ENCODE measurements at regions not wholly inside any gene's neighbourhood (a gene's known extent, or its start where the extent isn't known, plus 50 kb on each side); places are given as distances from the start of the nearest gene placed in this dataset.
A peak's percentile ranks its signal among the peaks of the same experiment; 100 is the strongest.
"Not testable (repeated sequence)": the region's sequence is repeated elsewhere in the genome, so short reads cannot be mapped to it uniquely, and the experiment has no call there.

DNA sequence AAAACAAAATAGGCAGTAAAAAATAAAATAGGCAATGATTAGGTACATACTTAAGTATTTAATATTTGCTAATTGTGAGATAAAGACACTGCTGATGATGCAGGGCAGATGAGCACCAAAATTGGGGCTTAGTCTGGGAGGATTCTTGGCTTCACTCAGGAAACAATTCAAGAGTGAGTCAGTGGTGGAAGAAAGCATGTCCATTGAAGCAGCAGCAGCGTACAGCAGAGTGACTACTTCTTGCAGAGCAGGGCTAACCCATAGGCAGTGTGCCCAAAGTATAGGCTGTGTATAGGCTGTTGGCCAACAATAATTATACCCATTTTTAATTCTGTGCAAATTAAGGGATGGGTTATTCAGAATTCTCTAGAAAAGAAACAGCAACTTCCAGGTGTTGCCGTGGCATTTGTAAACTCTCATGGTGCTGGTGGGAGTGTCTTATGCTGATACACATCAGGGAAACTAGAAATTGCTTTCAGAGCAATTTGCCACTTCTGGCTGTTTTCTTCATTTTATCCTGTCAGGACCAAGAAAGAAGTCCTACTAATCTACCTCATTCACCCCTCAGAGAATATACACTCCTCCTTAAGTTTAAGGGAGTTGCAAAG, 317.3 kb upstream of the NAALADL2 start:
- DNase-seq: no peak
- Histone ChIP-seq H3K9me3 (no peaks in the 10 kb centered on the region), H3K36me3 (no peaks in the 10 kb centered on the region), H3K4me3 (ENCODE audit: low read depth, low read length) (no peak overlapping the region), H3K4me1 (no peaks in the 10 kb centered on the region), H3K27me3 (no peaks in the 10 kb centered on the region)
- TF ChIP-seq, protein P1, sequence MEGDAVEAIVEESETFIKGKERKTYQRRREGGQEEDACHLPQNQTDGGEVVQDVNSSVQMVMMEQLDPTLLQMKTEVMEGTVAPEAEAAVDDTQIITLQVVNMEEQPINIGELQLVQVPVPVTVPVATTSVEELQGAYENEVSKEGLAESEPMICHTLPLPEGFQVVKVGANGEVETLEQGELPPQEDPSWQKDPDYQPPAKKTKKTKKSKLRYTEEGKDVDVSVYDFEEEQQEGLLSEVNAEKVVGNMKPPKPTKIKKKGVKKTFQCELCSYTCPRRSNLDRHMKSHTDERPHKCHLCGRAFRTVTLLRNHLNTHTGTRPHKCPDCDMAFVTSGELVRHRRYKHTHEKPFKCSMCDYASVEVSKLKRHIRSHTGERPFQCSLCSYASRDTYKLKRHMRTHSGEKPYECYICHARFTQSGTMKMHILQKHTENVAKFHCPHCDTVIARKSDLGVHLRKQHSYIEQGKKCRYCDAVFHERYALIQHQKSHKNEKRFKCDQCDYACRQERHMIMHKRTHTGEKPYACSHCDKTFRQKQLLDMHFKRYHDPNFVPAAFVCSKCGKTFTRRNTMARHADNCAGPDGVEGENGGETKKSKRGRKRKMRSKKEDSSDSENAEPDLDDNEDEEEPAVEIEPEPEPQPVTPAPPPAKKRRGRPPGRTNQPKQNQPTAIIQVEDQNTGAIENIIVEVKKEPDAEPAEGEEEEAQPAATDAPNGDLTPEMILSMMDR (IDR thresholded peaks at IDR 0.05; ENCODE audit: low read depth, low read length): no peak

DNA sequence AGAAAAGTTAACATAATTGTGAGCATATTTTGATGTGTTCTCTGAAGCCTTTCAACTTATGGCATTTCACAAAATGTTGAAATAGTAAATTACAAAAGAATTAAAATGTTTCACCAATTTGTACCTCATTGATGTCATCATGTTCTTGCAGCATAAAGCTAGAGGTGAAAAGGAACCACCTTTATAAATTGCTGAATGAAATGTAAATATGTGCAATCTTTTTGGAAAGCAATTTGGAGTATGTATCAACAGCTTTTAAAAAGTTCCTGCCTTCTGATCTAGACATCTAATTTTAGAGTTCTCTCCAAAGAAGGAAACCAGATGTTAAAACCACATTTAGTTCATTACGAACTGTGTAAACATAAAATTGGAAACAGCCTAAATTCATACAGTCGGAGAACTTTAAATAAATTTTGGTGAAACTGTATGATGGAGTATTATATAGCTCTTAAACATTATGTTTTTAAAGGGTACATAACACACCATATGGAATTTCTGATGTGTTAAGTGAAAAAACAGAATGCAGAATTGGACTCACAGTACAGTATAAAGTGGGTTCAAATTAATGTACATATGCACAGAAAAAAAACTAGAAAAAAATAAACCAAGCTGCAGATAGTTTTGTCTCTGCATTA, 311.2 kb upstream of the NAALADL2 start:
- Histone ChIP-seq H3K4me1 (no peaks in the 10 kb centered on the region), H3K36me3 (no peaks in the 10 kb centered on the region), H3K9me3 (no peaks in the 10 kb centered on the region), H3K27me3 (no peaks in the 10 kb centered on the region), H3K4me3 (ENCODE audit: low read depth, low read length) (no peak overlapping the region)
- DNase-seq: no peak
- TF ChIP-seq, protein P1 (IDR thresholded peaks at IDR 0.05; ENCODE audit: low read depth, low read length): no peak

DNA sequence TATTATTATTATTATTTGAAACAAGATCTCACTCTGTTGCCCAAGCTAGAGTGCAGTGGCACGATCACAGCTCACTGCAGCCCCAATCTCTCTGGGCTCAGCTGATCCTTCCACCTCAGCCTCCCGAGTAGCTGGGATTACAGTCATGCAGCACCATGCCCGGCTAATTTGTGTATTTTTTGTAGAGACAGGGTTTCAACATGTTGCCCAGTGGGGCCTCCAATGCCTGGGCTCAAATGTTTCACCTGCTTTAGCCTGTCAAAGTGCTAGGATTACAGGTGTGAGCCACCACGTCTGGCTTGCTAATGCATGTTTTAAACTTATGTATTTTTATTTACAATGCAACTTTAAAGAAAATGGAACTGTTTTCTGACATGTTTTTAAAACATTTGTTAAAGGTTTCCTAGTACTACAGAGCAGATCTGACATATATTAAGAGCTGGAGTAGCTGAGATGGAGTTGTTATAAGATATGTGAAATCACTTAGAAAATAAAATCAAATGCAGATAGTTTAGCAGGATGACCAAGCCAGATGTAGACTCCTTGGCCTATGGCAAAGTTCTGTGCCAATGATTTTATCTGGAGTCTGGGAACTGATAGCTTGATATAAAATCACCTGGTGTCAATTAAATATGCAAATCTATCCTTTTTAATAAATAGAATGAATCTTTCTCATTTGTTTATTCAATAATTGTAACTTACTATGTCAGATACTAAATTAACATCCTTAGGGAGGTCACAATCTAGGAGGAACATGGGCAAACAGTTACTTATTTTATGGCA, 310.1 kb upstream of the NAALADL2 start:
- H3K27me3 ChIP-seq: no peaks in the 10 kb centered on the region
- DNase-seq: no peak

DNA sequence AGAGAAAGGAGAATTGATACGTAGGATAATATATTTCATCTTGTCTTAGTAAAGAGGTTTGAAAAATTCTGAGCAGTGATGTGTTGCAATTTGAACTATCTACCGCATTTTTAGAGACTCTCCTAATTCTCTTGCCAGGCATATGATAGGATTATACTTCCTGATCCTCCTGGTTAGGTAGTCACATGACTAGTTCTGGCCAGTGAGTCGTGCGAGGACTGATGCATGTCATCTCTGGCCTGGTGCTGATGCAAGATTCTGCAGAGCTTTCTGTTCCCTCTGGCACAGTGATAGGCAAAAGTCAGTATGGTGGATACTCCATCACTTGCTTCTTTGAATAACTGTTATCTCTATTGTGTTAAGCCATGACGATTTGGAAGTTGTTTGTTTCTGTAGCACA, 277.6 kb upstream of the NAALADL2 start:
- TF ChIP-seq, protein P1 (IDR thresholded peaks at IDR 0.05; ENCODE audit: low read depth, low read length): no peak
- H3K9me3 ChIP-seq: no peaks in the 10 kb centered on the region
- no peaks in the 10 kb centered on the region for H3K36me3 ChIP-seq
- peak; percentile 10 for DNase-seq
- H3K4me3 ChIP-seq (ENCODE audit: low read depth, low read length): no peak overlapping the region
- no peaks in the 10 kb centered on the region for H3K4me1 ChIP-seq
- no peaks in the 10 kb centered on the region for H3K27me3 ChIP-seq

More for the DNA sequence above, 310.1 kb upstream of the NAALADL2 start:
- Histone ChIP-seq H3K4me1 (no peaks in the 10 kb centered on the region), H3K36me3 (no peaks in the 10 kb centered on the region), H3K9me3 (no peaks in the 10 kb centered on the region), H3K4me3 (ENCODE audit: low read depth, low read length) (no peak overlapping the region)
- TF ChIP-seq, protein P1 (IDR thresholded peaks at IDR 0.05; ENCODE audit: low read depth, low read length): no peak

DNA sequence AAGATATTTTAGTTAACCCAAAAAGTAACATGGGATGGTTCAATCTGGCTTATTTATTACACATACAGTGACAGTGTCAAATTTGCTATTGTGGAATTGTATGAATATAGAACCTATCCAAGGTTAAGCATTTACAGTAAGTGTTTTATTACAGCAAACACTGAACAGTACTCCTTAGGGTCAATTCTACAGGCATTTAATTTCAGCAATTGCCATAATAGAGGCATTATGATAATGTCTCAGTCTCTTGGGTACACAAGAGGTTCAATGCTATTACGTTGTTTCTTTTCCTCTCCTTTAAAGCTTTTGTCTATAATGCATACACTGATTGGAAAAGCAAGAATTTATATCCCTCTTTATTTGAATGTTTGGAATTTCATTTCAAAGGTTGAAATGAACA, 275.7 kb upstream of the NAALADL2 start:
- H3K4me3 ChIP-seq (ENCODE audit: low read depth, low read length): no peak overlapping the region
- no peak for DNase-seq
- TF ChIP-seq, protein P1 (IDR thresholded peaks at IDR 0.05; ENCODE audit: low read depth, low read length): no peak

DNA sequence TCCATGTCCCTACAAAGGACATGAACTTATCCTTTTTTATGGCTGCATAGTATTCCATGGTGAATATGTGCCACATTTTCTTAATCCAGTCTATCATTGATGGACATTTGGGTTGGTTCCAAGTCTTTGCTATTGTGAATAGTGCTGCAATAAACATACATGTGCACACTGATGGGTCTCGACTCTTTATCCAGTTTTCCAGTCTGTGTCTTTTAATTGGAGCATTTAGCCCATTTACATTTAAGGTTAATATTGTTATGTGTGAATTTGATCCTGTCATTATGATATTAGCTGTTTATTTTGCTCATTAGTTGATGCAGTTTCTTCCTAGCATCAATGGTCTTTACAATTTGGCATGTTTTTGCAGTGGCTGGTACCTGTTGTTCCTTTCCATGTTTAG, 272.0 kb upstream of the NAALADL2 start:
- H3K36me3 ChIP-seq; H3K27me3 ChIP-seq; H3K9me3 ChIP-seq; H3K4me1 ChIP-seq; DNase-seq; H3K4me3 ChIP-seq (ENCODE audit: low read depth, low read length): not testable (repeated sequence)

More for the DNA sequence above, 275.7 kb upstream of the NAALADL2 start:
- H3K27me3 ChIP-seq: no peaks in the 10 kb centered on the region
- no peaks in the 10 kb centered on the region for H3K9me3 ChIP-seq
- H3K4me1 ChIP-seq: no peaks in the 10 kb centered on the region
- no peaks in the 10 kb centered on the region for H3K36me3 ChIP-seq

Measured in BE2C (cell line).